GM19397 (cell line): ENCODE measurements at regions not wholly inside any gene's neighbourhood (a gene's known extent, or its start where the extent isn't known, plus 50 kb on each side); places are given as distances from the start of the nearest gene placed in this dataset.
"Not testable (repeated sequence)": the region's sequence is repeated elsewhere in the genome, so short reads cannot be mapped to it uniquely, and the experiment has no call there.

ENCODE experiments used
- ATAC-seq: cut with Tn5 transposase; IDR thresholded peaks from one replicate; pipeline ENCODE4 v1.9.1; 2021; ENCODE audit warnings: mild to moderate bottlenecking, moderate library complexity; ENCODE audit not compliant: unreplicated experiment

GRCh38 chr5:145585443-145586148 is 249.5 kb downstream of the PRELID2 start:
- ATAC-seq, result no peak

- ATAC-seq, result no peak
These were observed 255.8 kb downstream of the PRELID2 start for GRCh38 chr5:145579301-145579700.

- no peak for ATAC-seq
These were observed 260.1 kb downstream of the PRELID2 start for GRCh38 chr5:145574889-145575573.

- no peak for ATAC-seq
These were observed 266.6 kb downstream of the PRELID2 start for GRCh38 chr5:145568581-145568980.

GRCh38 chr5:145562931-145563330 is 272.2 kb downstream of the PRELID2 start:
- ATAC-seq, result no peak

GRCh38 chr5:145558288-145558687 is 276.9 kb downstream of the PRELID2 start:
- ATAC-seq, result no peak

- no peak for ATAC-seq
These were observed 277.8 kb downstream of the PRELID2 start for GRCh38 chr5:145557345-145557744.

GRCh38 chr5:145554399-145554798 is 280.7 kb downstream of the PRELID2 start:
- ATAC-seq, result no peak

- ATAC-seq, result no peak
These were observed 282.0 kb downstream of the PRELID2 start for GRCh38 chr5:145553177-145553576.

GRCh38 chr5:145551714-145552113 is 283.4 kb downstream of the PRELID2 start:
- no peak for ATAC-seq

GRCh38 chr5:145548097-145548496 is 287.0 kb downstream of the PRELID2 start:
- no peak for ATAC-seq

- ATAC-seq, result no peak
These were observed 290.7 kb downstream of the PRELID2 start for GRCh38 chr5:145544401-145544800.

GRCh38 chr5:145543968-145544367 is 291.2 kb downstream of the PRELID2 start:
- ATAC-seq, result no peak

- ATAC-seq, result no peak
These were observed 294.8 kb downstream of the PRELID2 start for GRCh38 chr5:145540375-145540774.

GRCh38 chr5:145539201-145539600 is 295.9 kb downstream of the PRELID2 start:
- ATAC-seq, result no peak

GRCh38 chr5:145536133-145536532 is 299.0 kb downstream of the PRELID2 start:
- ATAC-seq, result no peak

GRCh38 chr5:145531038-145531734 is 304.0 kb downstream of the PRELID2 start:
- no peak for ATAC-seq

- no peak for ATAC-seq
These were observed 313.6 kb downstream of the PRELID2 start for GRCh38 chr5:145521523-145521922.

GRCh38 chr5:145521066-145521465 is 314.1 kb downstream of the PRELID2 start:
- no peak for ATAC-seq

- ATAC-seq, result no peak
These were observed 314.8 kb downstream of the PRELID2 start for GRCh38 chr5:145520335-145520734.

GRCh38 chr5:145517588-145517987 is 317.6 kb downstream of the PRELID2 start:
- ATAC-seq, result not testable (repeated sequence)

GRCh38 chr5:145511351-145511750 is 323.8 kb downstream of the PRELID2 start:
- ATAC-seq, result no peak
